ENCODE measurements at regions not wholly inside any gene's neighbourhood (a gene's known extent, or its start where the extent isn't known, plus 50 kb on each side); places are given as distances from the start of the nearest gene placed in this dataset.

GRCh38 chr13:92989301-92989700 is 237.3 kb upstream of the GPC6 start:
- Histone ChIP-seq H3K4me3 (ENCODE audit: low read depth, low read length) (no peak overlapping the region), H3K36me3 (replicated peaks) (no peaks in the 10 kb centered on the region), H3K27ac (no peak overlapping the region), H3K27me3 (replicated peaks) (no peaks in the 10 kb centered on the region)
- DNase-seq = no peak
- in situ Hi-C loops (cut with HindIII; ENCODE audit: low pct_ligation_motif_present, low sequenced_read_pairs) = no loop called here
- TF ChIP-seq CTCF (IDR thresholded peaks at IDR 0.05; ENCODE audit: low read depth, low read length, missing control alignments) = no peak

GRCh38 chr13:92991692-92992091 is 234.9 kb upstream of the GPC6 start:
- no peak for DNase-seq
- Histone ChIP-seq H3K27me3 (replicated peaks) (no peaks in the 10 kb centered on the region), H3K36me3 (replicated peaks) (no peaks in the 10 kb centered on the region), H3K27ac (no peak overlapping the region), H3K4me3 (ENCODE audit: low read depth, low read length) (no peak overlapping the region)
- TF ChIP-seq CTCF (IDR thresholded peaks at IDR 0.05; ENCODE audit: low read depth, low read length, missing control alignments) = no peak
- in situ Hi-C loops (cut with HindIII; ENCODE audit: low pct_ligation_motif_present, low sequenced_read_pairs) = no loop called here

- TF ChIP-seq CTCF (IDR thresholded peaks at IDR 0.05; ENCODE audit: low read depth, low read length, missing control alignments) = no peak
- H3K27me3 ChIP-seq (replicated peaks) = no peaks in the 10 kb centered on the region
- DNase-seq = peak; percentile 9
- no peaks in the 10 kb centered on the region for H3K36me3 ChIP-seq (replicated peaks)
- no peak overlapping the region for H3K4me3 ChIP-seq (ENCODE audit: low read depth, low read length)
- in situ Hi-C loops (cut with HindIII; ENCODE audit: low pct_ligation_motif_present, low sequenced_read_pairs) = no loop called here
- peak overlapping the region; percentile 28 for H3K27ac ChIP-seq
Measured at GRCh38 chr13:92994056-92994455, 232.6 kb upstream of the GPC6 start.

GRCh38 chr13:93001866-93002461 is 224.6 kb upstream of the GPC6 start:
- H3K36me3 ChIP-seq (replicated peaks) = no peaks in the 10 kb centered on the region
- DNase-seq = no peak

GRCh38 chr13:93003531-93003930 is 223.1 kb upstream of the GPC6 start:
- in situ Hi-C loops (cut with HindIII; ENCODE audit: low pct_ligation_motif_present, low sequenced_read_pairs) = no loop called here
- H3K27me3 ChIP-seq (replicated peaks) = no peaks in the 10 kb centered on the region

More at GRCh38 chr13:93001866-93002461, 224.6 kb upstream of the GPC6 start:
- Histone ChIP-seq H3K27ac (no peak overlapping the region), H3K27me3 (replicated peaks) (no peaks in the 10 kb centered on the region), H3K4me3 (ENCODE audit: low read depth, low read length) (no peak overlapping the region)
- no peak for TF ChIP-seq CTCF (IDR thresholded peaks at IDR 0.05; ENCODE audit: low read depth, low read length, missing control alignments)
- in situ Hi-C loops (cut with HindIII; ENCODE audit: low pct_ligation_motif_present, low sequenced_read_pairs) = no loop called here

More at GRCh38 chr13:93003531-93003930, 223.1 kb upstream of the GPC6 start:
- DNase-seq = no peak
- Histone ChIP-seq H3K27ac (no peak overlapping the region), H3K36me3 (replicated peaks) (no peaks in the 10 kb centered on the region), H3K4me3 (ENCODE audit: low read depth, low read length) (no peak overlapping the region)
- TF ChIP-seq CTCF (IDR thresholded peaks at IDR 0.05; ENCODE audit: low read depth, low read length, missing control alignments) = no peak

Data from brain microvascular endothelial cell (primary cell).